Neural cell (in vitro differentiated cells): ENCODE measurements at regions not wholly inside any gene's neighbourhood (a gene's known extent, or its start where the extent isn't known, plus 50 kb on each side); places are given as distances from the start of the nearest gene placed in this dataset.

Experiments
- H2AFZ ChIP-seq: fragments of 200-600, 300-800 bp; sonication (generic), shearing (Covaris generic); 2 replicates; pipeline ENCODE4 v1.6.0; 2014; ENCODE audit warnings: low read depth, mild to moderate bottlenecking, antibody characterized with exemption, low read length, moderate library complexity
- H3F3A ChIP-seq: fragments of 200-600 bp; shearing (Covaris generic); 2 replicates; pipeline ENCODE4 v1.6.1; 2016; ENCODE audit warnings: mild to moderate bottlenecking, moderate library complexity, mixed read lengths, antibody characterized with exemption, low read length; ENCODE audit not compliant: insufficient read depth, poor library complexity, severe bottlenecking
- H3K27ac ChIP-seq: fragments of 200-600, 300-800 bp; sonication (generic), shearing (Covaris generic); 2 replicates; pipeline ENCODE4 v1.5.1; 2014; ENCODE audit warnings: mild to moderate bottlenecking, low read length, moderate library complexity
- H3K27me3 ChIP-seq: fragments of 300-800, 200-600 bp; sonication (generic), shearing (Covaris generic); 2 replicates; pipeline ENCODE4 v1.6.0; 2014; ENCODE audit warnings: mild to moderate bottlenecking, low read depth, low read length, moderate library complexity; ENCODE audit not compliant: insufficient read depth
- H3K36me3 ChIP-seq: fragments of 300-800, 200-600 bp; sonication (generic), shearing (Covaris generic); 2 replicates; pipeline ENCODE4 v1.5.1; 2014; ENCODE audit warnings: mild to moderate bottlenecking, antibody characterized with exemption, low read length, moderate library complexity; ENCODE audit not compliant: insufficient read depth
- H3K4me2 ChIP-seq: fragments of 300-800, 200-600 bp; sonication (generic), shearing (Covaris generic); 2 replicates; pipeline ENCODE4 v1.6.0; 2014; ENCODE audit warnings: mild to moderate bottlenecking, low read length
- H3K4me3 ChIP-seq: fragments of 300-800, 200-600 bp; sonication (generic), shearing (Covaris generic); 2 replicates; pipeline ENCODE4 v1.5.1; 2014; ENCODE audit warnings: mild to moderate bottlenecking, low read length, moderate library complexity
- H3K79me2 ChIP-seq: fragments of 200-600 bp; shearing (Covaris generic); replicated peaks from 2 replicates; pipeline ENCODE4 v1.6.0; 2014; ENCODE audit warnings: mild to moderate bottlenecking, low read length, moderate library complexity; ENCODE audit not compliant: insufficient read depth
- H3K9ac ChIP-seq: fragments of 300-800, 200-600 bp; sonication (generic), shearing (Covaris generic); 2 replicates; pipeline ENCODE4 v1.6.1; 2016; ENCODE audit warnings: mild to moderate bottlenecking, low read length, mixed read lengths
- H3K9me2 ChIP-seq: fragments of 200-600 bp; shearing (Covaris generic); 2 replicates; pipeline ENCODE4 v1.6.1; 2016; ENCODE audit warnings: mild to moderate bottlenecking, low read length, mixed read lengths; ENCODE audit not compliant: insufficient read depth
- H3K9me3 ChIP-seq: fragments of 200-600, 300-800 bp; sonication (generic), shearing (Covaris generic); 2 replicates; pipeline ENCODE4 v1.6.1; 2016; ENCODE audit warnings: mild to moderate bottlenecking, mixed run types, low read length, moderate library complexity, mixed read lengths
- H4K20me1 ChIP-seq: fragments of 200-600 bp; shearing (Covaris generic); 2 replicates; pipeline ENCODE4 v1.6.1; 2016; ENCODE audit warnings: mild to moderate bottlenecking, mixed run types; ENCODE audit not compliant: insufficient read depth
- EP300 ChIP-seq: fragments of 450-650 bp; conservative IDR thresholded peaks from 2 replicates; pipeline ENCODE4 v1.6.1; 2014; ENCODE audit warnings: antibody characterized with exemption, mild to moderate bottlenecking, moderate library complexity; ENCODE audit not compliant: poor library complexity, severe bottlenecking
- EZH2 ChIP-seq: fragments of 200-600, 300-800 bp; shearing (Covaris generic), sonication (generic); IDR thresholded peaks from 2 replicates; pipeline ENCODE4 v1.6.1; 2014; ENCODE audit warnings: antibody characterized with exemption, low read length, borderline replicate concordance, mild to moderate bottlenecking; ENCODE audit not compliant: insufficient read depth, poor library complexity, severe bottlenecking
- MXI1 ChIP-seq: fragments of 450-650 bp; conservative IDR thresholded peaks from 2 replicates; pipeline ENCODE4 v1.6.1; 2014; ENCODE audit warnings: antibody characterized with exemption, mild to moderate bottlenecking; ENCODE audit not compliant: poor library complexity, severe bottlenecking
- POLR2AphosphoS5 ChIP-seq: IDR thresholded peaks from 2 replicates; pipeline ENCODE4 v1.6.1; 2012
- RAD21 ChIP-seq: fragments of 450-650 bp; conservative IDR thresholded peaks from 2 replicates; pipeline ENCODE4 v1.6.1; 2014; ENCODE audit warnings: antibody characterized with exemption, mild to moderate bottlenecking, moderate library complexity
- SMC3 ChIP-seq: fragments of 450-650 bp; conservative IDR thresholded peaks from 2 replicates; pipeline ENCODE4 v1.6.1; 2014; ENCODE audit warnings: antibody characterized with exemption, mild to moderate bottlenecking, moderate library complexity; ENCODE audit not compliant: poor library complexity
- TAF1 ChIP-seq: IDR thresholded peaks from 2 replicates; pipeline ENCODE4 v1.6.1; 2012; ENCODE audit warnings: low read depth
- TF ChIP-seq, protein P1 (sequence below): IDR thresholded peaks from 2 replicates; pipeline ENCODE4 v1.6.1; 2012; ENCODE audit warnings: borderline replicate concordance
- TF ChIP-seq, protein P2 (sequence below): fragments of 450-650 bp; IDR thresholded peaks from 2 replicates; pipeline ENCODE4 v1.5.1; 2014; ENCODE audit warnings: antibody characterized with exemption, mild to moderate bottlenecking, moderate library complexity; ENCODE audit not compliant: poor library complexity, severe bottlenecking

DNA sequence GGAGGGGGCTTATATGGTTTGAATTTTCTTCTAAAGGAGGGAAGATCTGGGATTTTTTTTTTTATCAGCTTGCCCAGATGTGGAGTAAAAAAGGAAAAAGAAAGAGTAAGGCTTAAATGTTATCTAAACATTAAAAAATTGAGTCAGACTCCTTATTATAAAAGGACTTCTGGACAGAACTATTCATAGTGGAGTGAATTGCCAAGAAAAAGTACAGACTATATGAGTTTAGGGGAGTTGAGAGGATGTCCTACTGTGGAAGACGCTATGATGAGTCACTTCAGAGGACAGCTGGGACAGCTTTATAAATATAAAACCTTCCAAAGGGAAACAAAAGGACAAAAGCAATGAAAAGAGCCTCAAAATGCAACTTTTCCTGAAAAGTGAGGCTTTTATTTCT lies 73.0 kb downstream of the TFPI2 start:
- no peaks in the 10 kb centered on the region for H3K79me2 ChIP-seq
- TF ChIP-seq, protein P1, sequence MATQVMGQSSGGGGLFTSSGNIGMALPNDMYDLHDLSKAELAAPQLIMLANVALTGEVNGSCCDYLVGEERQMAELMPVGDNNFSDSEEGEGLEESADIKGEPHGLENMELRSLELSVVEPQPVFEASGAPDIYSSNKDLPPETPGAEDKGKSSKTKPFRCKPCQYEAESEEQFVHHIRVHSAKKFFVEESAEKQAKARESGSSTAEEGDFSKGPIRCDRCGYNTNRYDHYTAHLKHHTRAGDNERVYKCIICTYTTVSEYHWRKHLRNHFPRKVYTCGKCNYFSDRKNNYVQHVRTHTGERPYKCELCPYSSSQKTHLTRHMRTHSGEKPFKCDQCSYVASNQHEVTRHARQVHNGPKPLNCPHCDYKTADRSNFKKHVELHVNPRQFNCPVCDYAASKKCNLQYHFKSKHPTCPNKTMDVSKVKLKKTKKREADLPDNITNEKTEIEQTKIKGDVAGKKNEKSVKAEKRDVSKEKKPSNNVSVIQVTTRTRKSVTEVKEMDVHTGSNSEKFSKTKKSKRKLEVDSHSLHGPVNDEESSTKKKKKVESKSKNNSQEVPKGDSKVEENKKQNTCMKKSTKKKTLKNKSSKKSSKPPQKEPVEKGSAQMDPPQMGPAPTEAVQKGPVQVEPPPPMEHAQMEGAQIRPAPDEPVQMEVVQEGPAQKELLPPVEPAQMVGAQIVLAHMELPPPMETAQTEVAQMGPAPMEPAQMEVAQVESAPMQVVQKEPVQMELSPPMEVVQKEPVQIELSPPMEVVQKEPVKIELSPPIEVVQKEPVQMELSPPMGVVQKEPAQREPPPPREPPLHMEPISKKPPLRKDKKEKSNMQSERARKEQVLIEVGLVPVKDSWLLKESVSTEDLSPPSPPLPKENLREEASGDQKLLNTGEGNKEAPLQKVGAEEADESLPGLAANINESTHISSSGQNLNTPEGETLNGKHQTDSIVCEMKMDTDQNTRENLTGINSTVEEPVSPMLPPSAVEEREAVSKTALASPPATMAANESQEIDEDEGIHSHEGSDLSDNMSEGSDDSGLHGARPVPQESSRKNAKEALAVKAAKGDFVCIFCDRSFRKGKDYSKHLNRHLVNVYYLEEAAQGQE: no peak
- no peak for TF ChIP-seq POLR2AphosphoS5
- H2AFZ ChIP-seq: no peak overlapping the region
- H3F3A ChIP-seq: no peaks in the 10 kb centered on the region
- no peaks in the 10 kb centered on the region for H4K20me1 ChIP-seq
- no peaks in the 10 kb centered on the region for H3K9me3 ChIP-seq
- no peaks in the 10 kb centered on the region for H3K9me2 ChIP-seq
- H3K4me2 ChIP-seq: no peak overlapping the region
- H3K9ac ChIP-seq: no peak overlapping the region
- H3K27ac ChIP-seq: no peak overlapping the region
- H3K27me3 ChIP-seq: no peaks in the 10 kb centered on the region
- H3K4me3 ChIP-seq: no peak overlapping the region
- no peaks in the 10 kb centered on the region for H3K36me3 ChIP-seq

DNA sequence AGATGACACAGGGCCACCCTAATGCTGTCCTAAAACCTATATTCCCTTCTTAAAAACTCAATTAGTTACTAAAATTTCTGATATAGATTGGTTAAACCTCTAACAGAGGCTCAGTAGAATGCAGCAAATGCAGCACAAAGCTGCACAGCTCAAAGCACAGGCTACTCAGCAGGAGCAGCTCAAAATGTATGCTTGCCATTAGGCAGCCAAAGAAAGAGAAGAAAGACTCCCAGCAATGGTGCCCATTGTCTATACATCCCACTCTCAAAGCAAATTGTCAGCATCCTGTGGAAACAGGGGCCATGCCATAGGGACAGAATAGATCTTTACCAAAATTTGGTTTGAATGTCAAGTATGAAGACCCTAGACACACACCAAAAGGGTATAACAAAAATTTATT lies 73.5 kb downstream of the TFPI2 start:
- Histone ChIP-seq H3F3A (no peaks in the 10 kb centered on the region), H3K79me2 (no peaks in the 10 kb centered on the region), H3K36me3 (no peaks in the 10 kb centered on the region), H3K27me3 (no peaks in the 10 kb centered on the region), H3K9ac (no peak overlapping the region), H3K9me3 (no peaks in the 10 kb centered on the region), H4K20me1 (no peaks in the 10 kb centered on the region), H2AFZ (no peak overlapping the region), H3K9me2 (no peaks in the 10 kb centered on the region), H3K27ac (no peak overlapping the region), H3K4me3 (no peak overlapping the region), H3K4me2 (no peak overlapping the region)
- TF ChIP-seq POLR2AphosphoS5 (no peak), RAD21 (no peak), TAF1 (no peak), EZH2 (no peak), MXI1 (no peak), EP300 (no peak), SMC3 (no peak)
- TF ChIP-seq, protein P2, sequence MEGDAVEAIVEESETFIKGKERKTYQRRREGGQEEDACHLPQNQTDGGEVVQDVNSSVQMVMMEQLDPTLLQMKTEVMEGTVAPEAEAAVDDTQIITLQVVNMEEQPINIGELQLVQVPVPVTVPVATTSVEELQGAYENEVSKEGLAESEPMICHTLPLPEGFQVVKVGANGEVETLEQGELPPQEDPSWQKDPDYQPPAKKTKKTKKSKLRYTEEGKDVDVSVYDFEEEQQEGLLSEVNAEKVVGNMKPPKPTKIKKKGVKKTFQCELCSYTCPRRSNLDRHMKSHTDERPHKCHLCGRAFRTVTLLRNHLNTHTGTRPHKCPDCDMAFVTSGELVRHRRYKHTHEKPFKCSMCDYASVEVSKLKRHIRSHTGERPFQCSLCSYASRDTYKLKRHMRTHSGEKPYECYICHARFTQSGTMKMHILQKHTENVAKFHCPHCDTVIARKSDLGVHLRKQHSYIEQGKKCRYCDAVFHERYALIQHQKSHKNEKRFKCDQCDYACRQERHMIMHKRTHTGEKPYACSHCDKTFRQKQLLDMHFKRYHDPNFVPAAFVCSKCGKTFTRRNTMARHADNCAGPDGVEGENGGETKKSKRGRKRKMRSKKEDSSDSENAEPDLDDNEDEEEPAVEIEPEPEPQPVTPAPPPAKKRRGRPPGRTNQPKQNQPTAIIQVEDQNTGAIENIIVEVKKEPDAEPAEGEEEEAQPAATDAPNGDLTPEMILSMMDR: no peak
- TF ChIP-seq, protein P1: no peak
